K562 (cell line): ENCODE measurements at regions not wholly inside any gene's neighbourhood (a gene's known extent, or its start where the extent isn't known, plus 50 kb on each side); places are given as distances from the start of the nearest gene placed in this dataset.

ENCODE experiments used
- ATAC-seq: fragments of 200-7000 bp; cut with Tn5 transposase; 3 replicates; pipeline ENCODE4 v1.9.1; 2020; ENCODE audit warnings: moderate library complexity
- BruUV-seq: library from RNA; stranded (reverse); fragments of 400-500 nt; replicated peaks from 2 replicates; lab custom pipeline; 2021; lab: Mats Ljungman, UMichigan
- CTCF ChIA-PET: fragments of 300-600 bp; formaldehyde crosslinking; extraction: SDS; loops from one replicate; lab custom pipeline; 2021; ENCODE audit warnings: low intra/inter-chr PET ratio; lab: Yijun Ruan, JAX
- POLR2A ChIA-PET: fragments of 300-600, 350-650 bp; sonication (Branson Sonifier 250); formaldehyde crosslinking; extraction: SDS; loops from one replicate; lab custom pipeline; 2021; ENCODE audit warnings: antibody characterized with exemption, inconsistent platforms; lab: Yijun Ruan, JAX
- DNase-seq, 4 experiments: peaks; one replicate each; pipeline versions ENCODE4 v3.0.0 to v3.0.0-alpha.2; 2011 to 2018; ENCODE audit warnings: low spot score in 3 of 4, mixed read lengths in 3 of 4; ENCODE audit errors: extremely low read depth in 1 of 4
- FAIRE-seq: peaks from 2 replicates; lab custom pipeline; 2011; peaks lifted over from hg19 to GRCh38; lab: Jason Lieb, UNC
- H2AFZ ChIP-seq: 2 replicates; pipeline ENCODE4 v1.6.0; 2011; ENCODE audit warnings: low read depth, low read length, control low read depth, inconsistent platforms
- H3K27ac ChIP-seq: fragments of 200-600 bp; 3 replicates; pipeline ENCODE4 v1.8.0; 2011; ENCODE audit warnings: low read depth, mild to moderate bottlenecking, control low read depth, inconsistent platforms, low read length, moderate library complexity, mixed read lengths; ENCODE audit errors: extremely low read depth
- H3K27me3 ChIP-seq, 2 experiments: fragments of 300-600 bp in 1 of 2; 2 replicates in 1 of 2; 3 replicates in 1 of 2; pipeline versions ENCODE4 v1.6.0 to v1.8.0; 2011; ENCODE audit warnings: inconsistent platforms in 2 of 2, low read length in 2 of 2, mild to moderate bottlenecking in 1 of 2, mixed read lengths in 1 of 2, moderate library complexity in 1 of 2; ENCODE audit not compliant: control insufficient read depth in 2 of 2, insufficient read depth in 2 of 2
- H3K36me3 ChIP-seq: fragments of 300-600 bp; 3 replicates; pipeline ENCODE4 v1.8.0; 2011; ENCODE audit warnings: mild to moderate bottlenecking, low read length, inconsistent platforms; ENCODE audit not compliant: control insufficient read depth, insufficient read depth
- H3K4me1 ChIP-seq, 2 experiments: fragments of 200-600 bp in 1 of 2; replicated peaks in 1 of 2; 2 replicates in 1 of 2; 3 replicates in 1 of 2; pipeline versions ENCODE4 v1.5.1 to v1.8.0; 2011; ENCODE audit warnings: inconsistent platforms in 2 of 2, low read length in 2 of 2, mild to moderate bottlenecking in 1 of 2, mixed read lengths in 1 of 2, moderate library complexity in 1 of 2; ENCODE audit not compliant: control insufficient read depth in 2 of 2, insufficient read depth in 2 of 2
- H3K4me2 ChIP-seq: 2 replicates; pipeline ENCODE4 v1.6.1; 2011; ENCODE audit warnings: low read length, control low read depth, inconsistent platforms, mixed read lengths; ENCODE audit not compliant: insufficient read depth
- H3K4me3 ChIP-seq: fragments of 200-600 bp; sonication (generic), shearing (Covaris generic); 2 replicates; pipeline ENCODE4 v1.5.1; 2016; ENCODE audit warnings: control low read depth, inconsistent platforms
- H3K79me2 ChIP-seq: fragments of 200-600 bp; 3 replicates; pipeline ENCODE4 v1.8.0; 2011; ENCODE audit warnings: low read length, inconsistent platforms; ENCODE audit not compliant: control insufficient read depth, insufficient read depth
- H3K9ac ChIP-seq, 2 experiments: 2 replicates each; pipeline versions ENCODE4 v1.6.0 to v1.6.1; 2011; ENCODE audit warnings: low read depth in 2 of 2, low read length in 2 of 2, control low read depth in 1 of 2, inconsistent platforms in 1 of 2, mild to moderate bottlenecking in 1 of 2, mixed read lengths in 1 of 2; ENCODE audit not compliant: insufficient read depth in 1 of 2
- H3K9me1 ChIP-seq: one replicate; pipeline ENCODE4 v1.6.0; 2011; ENCODE audit warnings: inconsistent platforms, mild to moderate bottlenecking, low read length, moderate library complexity; ENCODE audit not compliant: control insufficient read depth, insufficient read depth
- H3K9me3 ChIP-seq: replicated peaks from 2 replicates; pipeline ENCODE4 v1.5.1; 2011; ENCODE audit warnings: low read depth, low read length, inconsistent platforms; ENCODE audit not compliant: control insufficient read depth, insufficient read depth
- H4K20me1 ChIP-seq: replicated peaks from 2 replicates; pipeline ENCODE4 v1.6.1; 2011; ENCODE audit warnings: low read length, inconsistent platforms, mixed read lengths; ENCODE audit not compliant: control insufficient read depth, insufficient read depth
- ARID4B ChIP-seq: sonication (generic); formaldehyde crosslinking; IDR thresholded peaks from 2 replicates; pipeline ENCODE4 v1.8.0; 2022; ENCODE audit warnings: mild to moderate bottlenecking, missing genetic modification reagents
- ASH1L ChIP-seq: fragments of 450-650 bp; IDR thresholded peaks from 2 replicates; pipeline ENCODE4 v1.6.1; 2018; ENCODE audit warnings: borderline replicate concordance, mild to moderate bottlenecking, low read depth; ENCODE audit not compliant: partially characterized antibody
- ATF1 ChIP-seq, 2 experiments: fragments of 450-650 bp in 1 of 2; IDR thresholded peaks; 2 replicates each; pipeline ENCODE4 v1.6.1; 2016; ENCODE audit warnings: missing compliant biosample characterization in 1 of 2, missing genetic modification characterization in 1 of 2
- EP300 ChIP-seq: IDR thresholded peaks from 2 replicates; pipeline ENCODE4 v1.6.1; 2012; ENCODE audit warnings: low read length, improper control_type of control experiment
- KDM1A ChIP-seq, 2 experiments: fragments of 450-650 bp; IDR thresholded peaks; 2 replicates each; pipeline ENCODE4 v1.6.1; 2016; ENCODE audit warnings: mild to moderate bottlenecking in 2 of 2
- NFIC ChIP-seq: fragments of 450-650 bp; IDR thresholded peaks from 2 replicates; pipeline ENCODE4 v1.6.1; 2017; ENCODE audit warnings: mild to moderate bottlenecking, inconsistent platforms
- WGBS: fragments of 100-300 bp; shearing (Covaris generic); methylation state at CpG from one replicate; pipeline ENCODE4 v1.1.6; 2016; ENCODE audit warnings: low coverage, mixed read lengths; ENCODE audit not compliant: insufficient coverage; ENCODE audit errors: missing lambda C conversion rate; 5-methylcytosine and 5-hydroxymethylcytosine counted together
- in situ Hi-C: fragments of 300-500 bp; cut with MboI; formaldehyde crosslinking; loops from 4 replicates; pipeline ENCODE4 v1.15.0; 2018; ENCODE audit warnings: inconsistent platforms, mixed read lengths
- intact Hi-C: fragments of 100-400 bp; cut with micrococcal nuclease; formaldehyde crosslinking; loops from 2 replicates; pipeline ENCODE4 v1.14.2; 2022

DNA sequence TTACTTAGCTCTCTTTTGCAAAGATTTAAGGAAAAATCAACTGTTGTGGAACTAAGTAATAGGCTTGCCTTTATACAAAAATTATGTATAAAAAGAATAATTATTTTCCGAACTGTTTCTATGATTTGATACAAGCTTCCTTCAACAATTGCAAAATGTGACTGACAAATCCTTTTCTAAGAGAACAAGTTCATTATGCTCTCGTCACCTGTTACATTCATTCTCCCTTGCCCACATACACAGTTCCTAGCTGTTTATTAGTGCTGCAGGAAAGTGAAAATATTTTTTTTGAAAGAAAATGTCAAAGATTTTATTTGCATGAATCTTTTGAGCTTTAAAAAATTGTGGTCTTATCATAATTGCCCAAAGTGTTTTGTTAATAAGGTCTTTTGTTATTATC is 466.2 kb downstream of the USP25 start (continued):
- no peak for TF ChIP-seq ARID4B (CRISPR knock-in tag)
- no peak for TF ChIP-seq ASH1L
- no peak for TF ChIP-seq NFIC
- TF ChIP-seq ATF1 (CRISPR knock-in tag; IDR thresholded peaks at IDR 0.05), result no peak
- no peak for TF ChIP-seq ATF1 (tag; IDR thresholded peaks at IDR 0.05)
- no peak for TF ChIP-seq EP300

GRCh38 chr21:16198546-16198945 is 468.8 kb downstream of the USP25 start:
- Histone ChIP-seq H3K36me3 (no peaks in the 10 kb centered on the region), H3K4me1 (no peaks in the 10 kb centered on the region), H3K9me3 (no peaks in the 10 kb centered on the region), H3K4me3 (no peak overlapping the region), H3K4me2 (no peak overlapping the region), H3K79me2 (no peaks in the 10 kb centered on the region), H3K9me1 (no peaks in the 10 kb centered on the region), H3K27me3 (no peaks in the 10 kb centered on the region), H3K27ac (no peak overlapping the region), H2AFZ (no peak overlapping the region), H3K9ac (no peak overlapping the region), H4K20me1 (no peaks in the 10 kb centered on the region)
- DNase-seq, result no peak
- TF ChIP-seq KDM1A (IDR thresholded peaks at IDR 0.05), result no peak
- no peak for FAIRE-seq
- intact Hi-C loops, result no loop called here
- WGBS, result 2% methylated on average over 3 of the region's 3 CpGs
- ATAC-seq, result no peak
- no TSS peak for BruUV-seq
- in situ Hi-C loops, result no loop called here
- ChIA-PET POLR2A (no interaction called here), CTCF (no interaction called here)
